ENCODE measurements at regions not wholly inside any gene's neighbourhood (a gene's known extent, or its start where the extent isn't known, plus 50 kb on each side); places are given as distances from the start of the nearest gene placed in this dataset.

- FAIRE-seq, result no peak
- H3K27me3 ChIP-seq (ENCODE audit: control insufficient read depth, extremely low read depth, insufficient read depth, low read length), result peaks cover 14% of the 10 kb centered on the region
- no peaks in the 10 kb centered on the region for H4K20me1 ChIP-seq (ENCODE audit: control insufficient read depth, extremely low read depth, insufficient read depth, low read length)
- H3K4me3 ChIP-seq (ENCODE audit: control insufficient read depth in 2 of 3, extremely low read depth in 1 of 3, insufficient read depth in 2 of 3, low read depth in 1 of 3, low read length in 3 of 3), result no peak overlapping the region
- H3K4me2 ChIP-seq (ENCODE audit: control insufficient read depth, extremely low read depth, insufficient read depth, low read depth, low read length), result no peak overlapping the region
- no peaks in the 10 kb centered on the region for H3K9me1 ChIP-seq (ENCODE audit: control insufficient read depth, extremely low read depth, insufficient read depth, low read length)
- H3K79me2 ChIP-seq (ENCODE audit: control insufficient read depth, insufficient read depth, low read length), result no peaks in the 10 kb centered on the region
- no peak for DNase-seq (ENCODE audit: low read depth, low spot score)
- TF ChIP-seq CTCF (optimal IDR thresholded peaks at IDR 0.05 in 1 of 3, IDR thresholded peaks at IDR 0.05 in 1 of 3, conservative IDR thresholded peaks at IDR 0.05 in 1 of 3; ENCODE audit: extremely low read depth in 1 of 3, insufficient read depth in 2 of 3, low read length in 3 of 3), result no peak
- no peak for TF ChIP-seq EZH2 (IDR thresholded peaks at IDR 0.05; ENCODE audit: low read length)
- H3K9me3 ChIP-seq (ENCODE audit: control insufficient read depth, low read depth, low read length), result no peaks in the 10 kb centered on the region
- H3K9ac ChIP-seq (ENCODE audit: control insufficient read depth, extremely low read depth, insufficient read depth, low read length), result no peak overlapping the region
- no peak overlapping the region for H3K27ac ChIP-seq (ENCODE audit: control insufficient read depth, insufficient read depth, low read length)
- H2AFZ ChIP-seq (ENCODE audit: control insufficient read depth, low read length), result no peak overlapping the region
- dilution Hi-C loops (cut with MboI; ENCODE audit: extremely low pct_ligation_motif_present, low sequenced_read_pairs), result no loop called here
- no peaks in the 10 kb centered on the region for H3K36me3 ChIP-seq (ENCODE audit: control insufficient read depth in 2 of 2, extremely low read depth in 1 of 2, insufficient read depth in 2 of 2, low read length in 2 of 2)
- no peaks in the 10 kb centered on the region for H3K4me1 ChIP-seq (ENCODE audit: control insufficient read depth, extremely low read depth, insufficient read depth, low read length)
Observed at GRCh38 chr3:43786526-43787305, 96.0 kb downstream of the ABHD5 start.

- Histone ChIP-seq H4K20me1 (ENCODE audit: control insufficient read depth, extremely low read depth, insufficient read depth, low read length) (no peaks in the 10 kb centered on the region), H2AFZ (ENCODE audit: control insufficient read depth, low read length) (no peak overlapping the region), H3K27me3 (ENCODE audit: control insufficient read depth, extremely low read depth, insufficient read depth, low read length) (peaks cover 14% of the 10 kb centered on the region), H3K4me2 (ENCODE audit: control insufficient read depth, extremely low read depth, insufficient read depth, low read depth, low read length) (no peak overlapping the region), H3K9me1 (ENCODE audit: control insufficient read depth, extremely low read depth, insufficient read depth, low read length) (no peaks in the 10 kb centered on the region), H3K4me1 (ENCODE audit: control insufficient read depth, extremely low read depth, insufficient read depth, low read length) (no peaks in the 10 kb centered on the region), H3K9me3 (ENCODE audit: control insufficient read depth, low read depth, low read length) (no peaks in the 10 kb centered on the region), H3K27ac (ENCODE audit: control insufficient read depth, insufficient read depth, low read length) (no peak overlapping the region), H3K4me3 (ENCODE audit: control insufficient read depth in 2 of 3, extremely low read depth in 1 of 3, insufficient read depth in 2 of 3, low read depth in 1 of 3, low read length in 3 of 3) (no peak overlapping the region), H3K9ac (ENCODE audit: control insufficient read depth, extremely low read depth, insufficient read depth, low read length) (no peak overlapping the region), H3K79me2 (ENCODE audit: control insufficient read depth, insufficient read depth, low read length) (no peaks in the 10 kb centered on the region), H3K36me3 (ENCODE audit: control insufficient read depth in 2 of 2, extremely low read depth in 1 of 2, insufficient read depth in 2 of 2, low read length in 2 of 2) (no peaks in the 10 kb centered on the region)
- DNase-seq (ENCODE audit: low read depth, low spot score) (no peak), FAIRE-seq (no peak)
- TF ChIP-seq EZH2 (IDR thresholded peaks at IDR 0.05; ENCODE audit: low read length), result no peak
- TF ChIP-seq CTCF (optimal IDR thresholded peaks at IDR 0.05 in 1 of 3, IDR thresholded peaks at IDR 0.05 in 1 of 3, conservative IDR thresholded peaks at IDR 0.05 in 1 of 3; ENCODE audit: extremely low read depth in 1 of 3, insufficient read depth in 2 of 3, low read length in 3 of 3), result no peak
- dilution Hi-C loops (cut with MboI; ENCODE audit: extremely low pct_ligation_motif_present, low sequenced_read_pairs), result no loop called here
Observed at GRCh38 chr3:43787330-43787729, 96.6 kb downstream of the ABHD5 start.

All from keratinocyte (primary cell).